Stimulated activated CD8-positive, alpha-beta memory T cell treated with anti-CD3 and anti-CD28 coated beads, Interleukin-7, amount 100 ng/mL, for 24 hours (primary cell): ENCODE measurements at regions not wholly inside any gene's neighbourhood (a gene's known extent, or its start where the extent isn't known, plus 50 kb on each side); places are given as distances from the start of the nearest gene placed in this dataset.
"Not testable (repeated sequence)": the region's sequence is repeated elsewhere in the genome, so short reads cannot be mapped to it uniquely, and the experiment has no call there.

Source experiments
- DNase-seq: peaks from one replicate; pipeline ENCODE4 v3.0.0-alpha.2; 2020; ENCODE audit warnings: low read depth

DNA sequence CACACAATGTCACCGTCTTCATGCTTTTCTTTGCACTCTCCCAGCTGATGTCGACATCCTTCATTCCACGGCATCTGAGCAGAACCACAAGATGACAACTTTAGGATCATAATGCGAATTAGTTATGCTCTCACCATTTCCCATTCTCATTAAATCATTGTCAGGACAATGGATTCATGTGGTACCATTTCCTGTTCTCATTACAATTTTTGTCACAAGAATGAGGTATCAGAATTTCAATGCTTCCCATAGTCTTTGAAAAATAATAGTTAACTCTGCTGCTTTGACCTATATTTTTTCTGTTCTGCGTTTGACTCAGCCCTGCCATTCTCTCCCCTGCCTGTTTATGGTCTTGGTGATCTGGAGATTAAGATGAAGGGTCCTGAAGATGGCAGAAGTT lies 175.7 kb upstream of the MDFIC2 start:
- DNase-seq: no peak

DNA sequence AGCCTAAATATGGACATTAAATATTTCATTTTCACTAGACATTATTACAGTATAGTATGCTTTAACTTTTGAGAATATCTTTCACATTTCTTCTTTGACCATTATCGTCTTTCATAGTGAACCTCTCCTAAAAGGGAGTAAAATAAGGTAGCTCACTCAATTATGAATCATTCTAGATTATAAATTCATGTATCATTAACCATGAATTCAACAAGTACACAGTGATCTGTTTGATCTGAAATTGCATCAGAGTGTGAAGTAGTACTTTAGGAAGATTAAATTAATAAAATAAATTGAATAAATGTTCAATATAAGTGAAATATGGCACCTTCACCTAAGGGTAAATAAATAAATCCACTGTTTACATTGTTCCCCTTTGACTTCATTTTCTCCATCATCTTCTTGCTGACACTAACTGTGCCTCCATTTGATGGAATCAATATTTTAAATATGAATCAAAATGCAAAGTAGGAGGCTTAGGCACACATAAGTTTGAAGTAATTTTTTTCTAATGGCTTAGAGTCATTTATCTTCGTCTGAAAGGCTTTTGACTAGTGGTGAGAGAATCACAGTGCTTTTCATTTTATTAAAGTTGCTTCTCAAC lies 174.1 kb upstream of the MDFIC2 start:
- DNase-seq: no peak

DNA sequence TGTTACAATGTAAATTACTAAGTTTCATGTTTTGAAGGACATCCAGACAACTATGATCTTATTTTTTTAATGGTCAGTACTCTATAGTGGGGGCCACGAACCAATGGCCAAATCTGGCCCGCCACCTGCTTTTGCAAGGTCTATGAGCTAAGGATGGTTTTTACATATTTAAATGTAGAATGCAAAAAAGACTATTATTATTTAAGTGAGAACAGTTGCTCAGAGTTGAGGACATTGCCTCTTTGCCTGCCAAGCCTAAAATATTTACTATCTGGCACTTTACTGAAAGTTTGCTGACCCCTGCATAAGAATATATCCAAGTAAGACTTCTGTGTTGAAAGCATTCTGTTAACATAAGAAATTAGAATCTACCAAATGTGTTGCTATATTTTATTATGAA lies 163.7 kb upstream of the MDFIC2 start:
- DNase-seq: no peak

DNA sequence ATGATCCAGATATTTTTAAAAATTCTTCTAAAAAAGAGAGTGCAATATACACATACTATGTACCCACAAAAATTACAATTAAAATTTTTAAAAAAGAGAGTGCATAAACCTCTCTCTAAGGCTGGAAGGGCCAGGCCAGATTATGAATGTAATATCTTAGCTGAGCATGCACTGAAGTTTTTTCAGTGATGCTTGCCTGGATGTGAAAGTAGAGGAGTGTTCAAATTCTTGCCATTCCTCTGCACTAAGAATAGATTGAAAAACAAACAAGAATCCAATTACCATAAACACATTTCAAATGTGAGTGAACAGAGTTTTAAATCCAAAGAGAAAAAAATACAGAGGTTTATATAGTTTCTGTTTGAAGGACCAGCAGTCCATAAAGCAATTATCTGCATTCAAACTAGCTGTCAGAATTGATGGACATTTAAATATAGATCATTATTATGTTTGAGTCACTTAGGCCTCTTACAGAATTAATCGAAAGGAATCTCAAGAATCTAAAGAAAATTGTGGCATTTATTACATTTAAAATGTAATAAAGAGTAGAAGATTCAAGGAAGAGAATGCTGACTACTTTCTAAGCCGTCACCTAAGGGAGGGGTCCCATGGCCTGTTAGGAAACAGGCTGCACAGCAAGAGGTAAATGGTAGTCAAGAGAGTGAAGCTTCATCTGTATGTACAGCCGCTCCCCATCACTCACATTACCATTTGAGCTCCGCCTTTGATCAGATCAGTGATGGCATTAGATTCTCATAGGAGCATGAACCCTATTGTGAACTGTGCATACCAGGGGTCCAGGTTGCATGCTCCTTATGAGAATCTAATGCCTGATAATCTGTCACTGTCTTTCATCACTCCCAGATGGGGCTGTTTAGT lies 159.3 kb upstream of the MDFIC2 start:
- no peak for DNase-seq

DNA sequence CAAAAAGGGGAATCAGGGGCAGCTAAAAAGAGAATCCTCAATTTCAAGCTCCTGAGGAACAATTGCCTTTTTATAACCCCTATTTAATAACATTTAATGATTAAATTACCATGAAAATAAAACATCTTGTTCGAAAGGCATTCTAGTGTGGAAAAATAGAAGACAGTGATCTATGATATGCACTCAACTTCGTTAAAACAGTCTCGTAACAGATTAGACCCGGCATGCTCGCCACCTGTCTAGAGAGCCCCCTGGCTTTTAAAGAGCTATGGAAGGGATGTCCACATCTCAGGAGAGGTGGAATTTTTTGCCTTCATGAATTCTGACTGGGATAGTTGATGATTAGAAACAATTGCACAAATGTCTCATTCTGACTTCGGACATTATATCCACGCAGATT lies 153.7 kb upstream of the MDFIC2 start:
- no peak for DNase-seq

DNA sequence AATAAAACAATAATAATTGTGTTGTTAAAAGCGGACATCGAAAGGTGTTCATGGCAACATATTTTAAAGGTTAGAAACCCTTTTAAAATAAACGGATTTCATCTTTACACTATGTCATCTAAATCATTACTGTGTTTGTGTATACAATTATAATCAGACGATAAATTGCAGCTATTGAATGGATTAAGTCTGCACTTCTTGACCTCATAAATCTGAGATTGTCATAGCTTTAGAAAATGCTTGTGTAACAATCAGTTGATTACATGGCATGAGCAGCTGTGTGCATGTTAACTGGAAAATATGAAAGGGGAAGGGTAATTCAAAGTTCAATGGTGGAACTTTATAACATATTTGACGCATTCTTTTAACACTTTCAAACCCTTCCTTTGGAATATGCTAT lies 152.4 kb upstream of the MDFIC2 start:
- DNase-seq: no peak

DNA sequence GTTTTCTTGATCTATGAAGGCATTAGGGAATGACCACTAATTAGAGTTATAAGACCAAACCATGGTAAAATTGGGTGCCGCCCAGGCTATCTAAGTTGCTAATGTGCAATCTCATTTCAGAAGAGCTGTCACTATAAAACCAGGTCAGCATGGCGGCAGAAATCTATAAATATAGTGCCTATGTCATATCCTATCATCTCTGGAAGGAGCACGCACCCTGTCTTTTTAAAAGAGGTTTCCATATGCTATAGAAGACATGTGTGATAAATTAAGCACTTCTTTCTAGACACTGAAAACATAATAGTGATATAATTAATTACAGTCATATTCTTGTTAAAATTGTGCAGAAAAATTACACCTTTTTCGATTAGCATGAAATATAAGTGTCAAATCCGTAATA lies 152.0 kb upstream of the MDFIC2 start:
- no peak for DNase-seq

DNA sequence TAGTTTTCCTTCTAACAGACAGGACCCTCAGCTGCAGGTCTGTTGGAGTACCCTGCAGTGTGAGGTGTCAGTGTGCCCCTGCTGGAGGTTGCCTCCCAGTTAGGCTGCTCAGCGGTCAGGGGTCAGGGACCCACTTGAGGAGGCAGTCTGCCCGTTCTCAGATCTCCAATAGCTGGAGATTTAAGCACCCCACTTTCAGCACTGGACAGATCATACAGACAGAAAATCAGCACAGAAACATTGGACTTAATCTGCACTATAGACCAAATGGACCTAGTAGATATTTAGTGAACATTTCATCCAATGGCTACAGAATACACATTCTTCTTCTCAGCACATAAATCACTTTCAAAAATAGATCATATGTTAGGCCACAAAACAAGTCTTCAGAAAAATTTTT lies 137.8 kb upstream of the MDFIC2 start:
- DNase-seq: not testable (repeated sequence)

DNA sequence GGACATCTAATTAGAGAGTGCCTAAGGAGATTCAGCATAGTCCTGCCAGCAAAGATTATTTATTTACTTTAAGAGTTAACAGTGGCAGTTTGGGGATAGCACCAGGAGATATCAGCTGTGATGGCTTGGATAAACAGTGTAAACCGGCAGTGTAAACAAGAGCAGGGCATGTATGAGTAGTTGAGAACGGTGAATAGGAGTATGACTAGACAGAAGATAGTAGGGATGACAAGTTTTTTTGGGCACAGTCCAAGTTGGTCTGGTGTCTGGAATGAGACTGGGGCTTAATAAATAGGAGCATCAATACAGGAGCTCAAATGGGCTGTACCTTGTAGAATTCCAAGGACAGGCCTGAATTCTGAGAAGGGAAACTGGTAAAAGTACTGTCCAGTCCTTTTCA lies 123.0 kb upstream of the MDFIC2 start:
- DNase-seq: not testable (repeated sequence)

DNA sequence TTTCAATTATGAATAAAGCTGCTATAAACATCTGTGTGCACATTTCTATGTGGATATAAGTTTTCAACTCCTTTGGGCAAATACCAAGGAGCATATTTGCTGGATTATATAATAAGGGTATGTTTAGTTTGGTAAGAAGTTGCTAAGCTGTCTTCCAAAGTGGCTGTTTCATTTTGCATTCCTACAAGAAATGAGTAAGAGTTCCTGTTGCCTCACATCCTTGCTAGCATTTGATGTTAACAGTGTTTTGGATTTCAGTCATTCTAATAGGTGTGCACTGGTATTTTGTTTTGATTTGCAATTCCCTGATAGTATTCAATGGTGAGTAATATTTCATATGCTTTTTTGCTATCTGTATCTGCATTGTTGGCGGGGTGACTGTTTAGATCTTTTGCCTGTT lies 120.7 kb upstream of the MDFIC2 start:
- no peak for DNase-seq

DNA sequence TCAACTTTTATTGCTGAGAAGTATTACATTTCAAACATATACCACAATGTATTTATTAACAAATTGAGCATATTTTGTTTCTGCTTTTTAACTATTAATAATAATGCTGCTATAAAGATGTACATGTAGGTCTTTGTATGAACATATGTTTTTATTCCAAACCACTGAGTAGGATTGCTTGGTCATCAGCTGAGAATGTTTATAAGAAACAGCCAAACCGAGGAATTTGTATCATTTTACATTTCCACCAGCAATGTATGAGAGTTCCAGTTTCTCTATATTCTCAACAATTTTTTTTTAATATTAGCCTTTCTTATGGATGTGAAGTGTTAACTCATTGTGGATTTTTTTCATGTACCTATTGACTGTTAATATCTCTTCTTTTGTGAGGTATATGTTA lies 119.5 kb upstream of the MDFIC2 start:
- no peak for DNase-seq

DNA sequence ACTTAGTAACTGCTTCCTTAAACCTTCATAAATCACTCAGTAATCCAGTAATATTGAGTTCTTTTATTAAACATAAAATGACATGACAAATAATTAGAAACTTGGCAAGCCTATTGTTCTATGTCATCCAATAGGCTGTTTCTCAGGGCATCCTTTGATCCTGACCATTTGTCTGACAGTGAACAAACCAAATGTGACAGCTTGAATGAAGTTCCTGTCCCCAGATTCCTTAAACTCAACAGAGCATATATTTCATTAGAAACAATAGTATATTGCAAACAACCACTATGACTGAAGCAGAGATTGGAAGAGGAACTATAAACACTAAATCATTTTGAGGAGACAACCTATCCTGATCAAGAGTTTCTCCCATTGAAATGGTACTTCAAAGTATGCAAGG lies 113.6 kb upstream of the MDFIC2 start:
- no peak for DNase-seq

DNA sequence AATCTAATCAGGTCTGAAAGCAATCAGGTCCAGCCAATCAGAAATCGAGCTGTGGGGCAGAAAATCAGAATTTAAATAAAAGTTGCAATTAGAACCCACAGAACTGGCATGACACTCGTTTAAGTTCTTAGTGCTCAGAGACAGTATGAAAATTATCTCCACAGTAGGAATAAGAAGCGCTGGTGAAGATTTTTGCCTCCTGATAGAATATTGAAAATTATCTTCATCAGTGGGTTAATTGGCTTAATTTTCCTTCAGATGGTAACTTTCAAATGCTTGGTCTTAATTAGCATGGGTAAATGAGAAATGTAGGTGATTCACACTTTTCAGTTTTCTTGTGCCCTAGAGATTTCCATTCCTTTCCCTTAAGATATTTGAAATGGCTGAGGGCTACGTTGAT lies 109.1 kb upstream of the MDFIC2 start:
- no peak for DNase-seq

DNA sequence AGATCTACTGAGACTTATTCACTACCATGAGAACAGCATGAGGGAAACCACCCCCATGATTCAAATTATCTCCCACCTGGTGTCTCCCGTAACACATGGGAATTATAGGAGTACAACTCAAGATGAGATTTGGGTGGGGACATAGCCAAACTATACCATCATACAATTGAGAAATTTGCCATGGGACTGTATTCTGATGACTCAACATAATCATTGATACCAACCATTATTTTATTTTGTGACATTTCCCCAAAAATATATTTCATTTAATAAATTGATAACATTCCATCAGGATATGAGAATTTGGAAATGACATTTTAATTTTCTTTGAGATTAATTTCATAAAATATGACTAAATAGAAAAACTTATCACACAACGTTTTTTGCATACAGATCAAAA lies 96.6 kb upstream of the MDFIC2 start:
- no peak for DNase-seq

DNA sequence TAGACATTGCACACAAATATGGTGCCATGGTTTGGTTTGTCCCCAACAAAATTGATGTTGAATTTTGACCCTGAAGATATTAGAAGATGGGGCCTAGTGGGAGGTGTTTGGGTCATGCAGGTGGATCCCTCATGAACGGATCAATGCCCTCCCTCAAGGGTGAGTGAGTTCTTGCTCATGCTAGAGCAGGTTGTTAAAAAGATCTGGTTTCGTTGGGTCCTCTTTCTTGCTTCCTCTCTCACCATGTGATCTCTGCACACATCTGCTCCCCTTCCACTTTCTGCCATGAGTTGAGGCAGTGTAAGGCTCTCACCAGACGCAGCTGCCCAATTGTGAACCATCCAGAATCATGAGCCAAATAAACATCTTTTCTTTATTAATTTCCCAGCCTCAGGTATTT lies 87.8 kb upstream of the MDFIC2 start:
- no peak for DNase-seq

DNA sequence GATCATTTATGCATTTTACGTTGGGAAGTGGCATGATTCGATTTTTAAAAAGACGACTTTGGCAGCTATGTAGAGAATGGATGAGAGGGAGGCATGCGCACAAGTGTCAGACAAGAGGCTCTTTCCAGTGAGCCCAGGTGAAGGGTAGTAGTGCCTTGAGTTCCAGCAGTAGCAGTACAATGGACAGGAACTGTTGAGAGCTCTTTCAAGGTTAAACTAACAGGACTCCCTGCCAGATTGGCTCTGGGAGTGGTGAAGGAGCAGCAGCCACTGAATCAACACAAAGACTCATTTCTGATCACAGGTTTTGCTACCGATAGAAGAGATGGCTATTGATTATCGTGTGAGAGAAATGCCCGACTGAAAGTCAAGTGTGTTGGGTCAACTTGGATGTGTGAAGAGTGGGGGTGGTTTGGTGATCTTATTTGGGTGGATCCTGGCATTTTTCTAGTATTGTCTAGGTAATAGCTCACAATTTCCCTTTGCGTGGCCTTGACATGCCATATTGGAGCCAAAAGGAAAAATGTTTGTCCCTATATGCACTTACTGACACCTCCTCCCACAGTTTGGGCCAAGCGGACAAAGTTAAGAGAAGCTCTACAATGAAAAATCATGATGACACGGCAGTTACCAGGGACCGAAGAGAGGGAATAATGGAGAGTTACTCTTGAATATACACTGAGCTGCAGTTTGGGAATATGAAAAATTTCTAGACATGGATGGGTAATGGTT lies 81.6 kb upstream of the MDFIC2 start:
- DNase-seq: no peak

DNA sequence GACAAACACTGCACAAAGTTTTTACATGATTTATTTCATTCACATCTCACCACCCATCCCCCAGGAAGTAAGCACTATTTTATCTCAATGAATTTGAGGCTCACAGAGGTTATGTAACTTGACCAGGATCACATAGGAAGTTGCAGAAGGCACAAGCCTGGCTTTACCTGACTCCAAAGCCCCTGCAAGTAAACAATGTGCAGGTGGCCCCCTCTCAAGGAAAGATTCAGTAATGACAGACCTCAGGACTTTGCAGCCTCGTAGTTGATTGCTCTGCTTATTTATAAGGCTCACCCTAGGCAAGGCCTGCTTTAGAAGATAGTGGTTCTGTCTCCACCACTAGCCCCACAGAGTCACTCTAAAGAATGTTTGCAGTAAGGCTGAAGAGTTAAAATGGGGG lies 79.8 kb upstream of the MDFIC2 start:
- DNase-seq: no peak

DNA sequence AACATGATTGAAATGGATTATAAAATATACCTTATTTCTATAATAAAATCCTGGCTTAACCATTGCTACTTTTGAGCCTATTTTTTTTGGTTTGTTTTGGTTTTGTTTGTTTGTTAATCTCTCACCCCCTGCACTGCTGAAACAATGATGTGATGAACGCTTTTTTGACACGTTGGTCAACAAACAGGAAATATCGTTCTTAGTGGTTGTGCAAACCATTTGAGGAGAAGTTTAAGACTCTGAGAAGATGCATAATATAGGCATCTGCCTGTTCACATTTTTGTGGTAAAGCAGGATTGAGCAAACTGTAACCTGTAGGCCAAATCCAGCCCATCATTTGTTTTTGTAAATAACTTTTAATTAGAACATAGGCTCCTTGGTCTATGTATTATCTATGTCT lies 75.5 kb upstream of the MDFIC2 start:
- no peak for DNase-seq

DNA sequence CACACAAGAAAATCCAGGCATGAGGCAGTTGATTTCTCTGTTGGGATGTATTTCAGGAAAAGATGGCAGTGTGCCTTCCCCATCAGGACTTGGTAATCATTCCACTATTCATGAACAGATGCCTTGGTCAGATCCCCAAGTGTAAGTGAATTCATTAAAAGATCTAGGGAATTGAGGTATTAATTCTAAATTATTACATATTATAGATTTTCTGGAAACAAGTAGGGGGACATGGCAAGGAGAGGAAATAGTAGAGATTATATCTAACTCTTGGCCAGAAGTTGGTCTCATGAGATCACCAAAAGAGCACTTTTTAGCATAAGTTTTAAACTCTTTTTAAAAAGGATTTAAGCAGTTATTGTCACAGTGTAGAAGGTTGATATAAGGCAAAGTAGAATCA lies 74.4 kb upstream of the MDFIC2 start:
- no peak for DNase-seq

DNA sequence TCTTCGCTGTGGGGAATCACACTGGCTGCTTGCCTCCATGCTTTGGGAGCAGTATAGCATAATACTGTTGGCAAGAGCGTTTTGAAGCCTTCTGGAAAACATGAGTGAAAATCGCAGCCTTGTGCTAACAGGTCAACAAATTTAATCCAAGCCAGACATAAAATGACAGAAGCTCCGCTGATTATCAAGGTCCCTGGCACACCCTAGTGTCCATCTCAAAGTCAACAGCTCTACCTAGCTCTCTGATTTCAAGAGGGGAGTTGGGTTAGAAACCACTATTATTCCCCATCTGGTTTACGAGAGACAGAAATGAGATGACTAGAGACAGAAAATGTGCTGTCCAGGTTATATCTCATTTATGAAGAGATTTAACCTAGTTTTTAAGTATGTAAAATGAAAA lies 73.6 kb upstream of the MDFIC2 start:
- DNase-seq: no peak

DNA sequence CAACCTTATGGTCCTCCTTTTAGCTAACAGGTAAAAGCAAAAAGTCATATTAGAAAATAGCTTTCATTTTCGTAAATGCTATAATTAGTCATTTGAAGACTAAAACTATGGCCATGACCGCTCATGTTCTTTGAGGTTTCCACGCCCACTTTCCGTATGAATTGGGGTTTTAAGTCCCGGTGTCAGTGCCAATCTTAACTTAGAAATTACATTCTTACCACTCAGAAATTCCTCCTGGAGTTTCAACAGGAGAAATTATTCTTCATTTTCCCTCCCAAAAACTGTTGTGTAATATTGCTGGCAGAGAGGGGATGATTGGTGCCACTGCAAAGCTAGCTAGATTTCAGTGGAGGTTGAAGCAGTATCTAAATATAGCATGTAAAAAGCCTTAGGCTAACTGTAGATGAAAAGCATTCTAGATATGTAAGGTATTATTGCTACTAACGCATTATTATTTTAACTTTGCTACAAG lies 71.0 kb upstream of the MDFIC2 start:
- DNase-seq: no peak

DNA sequence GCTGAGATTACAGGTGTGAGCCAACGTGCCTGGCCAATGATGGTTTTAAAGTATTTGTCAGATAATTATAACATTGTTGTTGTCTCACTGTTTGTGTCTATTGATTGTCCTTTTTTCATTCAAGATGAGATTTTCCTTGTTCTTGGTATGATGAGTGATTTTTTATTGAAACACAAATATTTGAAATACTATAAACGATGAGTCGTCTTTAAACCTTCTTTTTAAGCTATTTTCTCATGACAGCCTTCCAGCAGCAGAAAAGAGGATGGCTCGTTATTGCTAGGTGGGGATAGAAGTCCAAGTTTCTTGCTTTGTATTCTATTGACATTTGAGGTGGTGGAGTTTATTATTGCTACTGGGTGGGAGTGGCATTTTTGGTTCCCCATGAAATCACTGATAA lies 61.7 kb upstream of the MDFIC2 start:
- DNase-seq: no peak
